ENCODE measurements at regions not wholly inside any gene's neighbourhood (a gene's known extent, or its start where the extent isn't known, plus 50 kb on each side); places are given as distances from the start of the nearest gene placed in this dataset.

DNA sequence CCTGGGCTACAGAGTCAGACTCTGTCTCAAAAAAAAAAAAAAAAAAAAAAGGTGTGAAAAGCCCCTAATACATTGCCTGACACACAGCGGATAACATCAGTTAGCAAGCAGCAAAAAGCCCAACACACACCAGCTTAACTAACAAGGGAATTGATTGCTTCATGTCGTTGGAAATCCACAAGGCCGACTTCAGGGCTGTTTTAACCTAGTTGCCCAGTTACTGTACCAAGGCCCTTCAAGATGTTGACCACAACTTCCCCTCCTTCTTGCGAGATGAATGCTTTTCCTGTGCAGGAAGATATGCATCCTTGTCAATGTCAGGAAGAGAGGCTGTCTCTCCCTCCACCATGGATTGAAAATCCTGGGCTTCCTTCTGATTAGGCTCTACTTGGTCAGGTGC is 202.9 kb downstream of the MIB1 start:
- TF ChIP-seq, protein P1, sequence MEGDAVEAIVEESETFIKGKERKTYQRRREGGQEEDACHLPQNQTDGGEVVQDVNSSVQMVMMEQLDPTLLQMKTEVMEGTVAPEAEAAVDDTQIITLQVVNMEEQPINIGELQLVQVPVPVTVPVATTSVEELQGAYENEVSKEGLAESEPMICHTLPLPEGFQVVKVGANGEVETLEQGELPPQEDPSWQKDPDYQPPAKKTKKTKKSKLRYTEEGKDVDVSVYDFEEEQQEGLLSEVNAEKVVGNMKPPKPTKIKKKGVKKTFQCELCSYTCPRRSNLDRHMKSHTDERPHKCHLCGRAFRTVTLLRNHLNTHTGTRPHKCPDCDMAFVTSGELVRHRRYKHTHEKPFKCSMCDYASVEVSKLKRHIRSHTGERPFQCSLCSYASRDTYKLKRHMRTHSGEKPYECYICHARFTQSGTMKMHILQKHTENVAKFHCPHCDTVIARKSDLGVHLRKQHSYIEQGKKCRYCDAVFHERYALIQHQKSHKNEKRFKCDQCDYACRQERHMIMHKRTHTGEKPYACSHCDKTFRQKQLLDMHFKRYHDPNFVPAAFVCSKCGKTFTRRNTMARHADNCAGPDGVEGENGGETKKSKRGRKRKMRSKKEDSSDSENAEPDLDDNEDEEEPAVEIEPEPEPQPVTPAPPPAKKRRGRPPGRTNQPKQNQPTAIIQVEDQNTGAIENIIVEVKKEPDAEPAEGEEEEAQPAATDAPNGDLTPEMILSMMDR (IDR thresholded peaks at IDR 0.05; ENCODE audit: insufficient read depth, low read depth, low read length) = no peak
- no peak for TF ChIP-seq EZH2 (IDR thresholded peaks at IDR 0.05; ENCODE audit: insufficient read depth, low read length)

Measured in astrocyte (in vitro differentiated cells and primary cell).